ENCODE measurements at regions not wholly inside any gene's neighbourhood (a gene's known extent, or its start where the extent isn't known, plus 50 kb on each side); places are given as distances from the start of the nearest gene placed in this dataset.

GRCh38 chr4:26175006-26175786 lies 145.6 kb upstream of the RBPJ start:
- DNase-seq (ENCODE audit: low read depth), result no peak

DNA sequence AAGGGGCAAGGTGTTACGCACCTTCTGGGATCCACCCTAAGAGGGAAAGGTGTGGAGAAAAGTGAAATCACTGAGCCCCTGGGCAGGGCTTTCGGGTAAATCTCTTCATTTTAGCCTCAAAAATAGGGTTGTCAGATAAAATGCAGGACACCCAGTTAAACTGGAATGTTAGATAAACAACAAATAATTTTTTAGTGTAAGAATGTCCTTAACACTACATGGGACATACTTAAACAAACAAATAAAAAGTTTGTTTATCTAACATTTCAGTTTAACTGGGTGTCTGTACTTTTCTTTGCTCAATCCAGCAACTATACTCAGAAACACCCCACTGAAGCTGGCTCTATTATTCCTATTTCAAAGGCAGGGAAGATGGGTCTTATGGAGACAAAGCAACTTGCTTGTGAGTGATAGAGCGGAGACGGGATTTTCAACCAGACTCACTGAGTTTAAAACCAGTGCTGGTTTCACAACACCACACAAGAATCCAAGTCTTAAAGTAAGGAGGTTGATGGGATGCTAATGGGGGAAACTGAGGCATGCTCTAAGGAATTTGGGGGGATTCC lies 144.8 kb upstream of the RBPJ start:
- DNase-seq (ENCODE audit: low read depth), result no peak

DNA sequence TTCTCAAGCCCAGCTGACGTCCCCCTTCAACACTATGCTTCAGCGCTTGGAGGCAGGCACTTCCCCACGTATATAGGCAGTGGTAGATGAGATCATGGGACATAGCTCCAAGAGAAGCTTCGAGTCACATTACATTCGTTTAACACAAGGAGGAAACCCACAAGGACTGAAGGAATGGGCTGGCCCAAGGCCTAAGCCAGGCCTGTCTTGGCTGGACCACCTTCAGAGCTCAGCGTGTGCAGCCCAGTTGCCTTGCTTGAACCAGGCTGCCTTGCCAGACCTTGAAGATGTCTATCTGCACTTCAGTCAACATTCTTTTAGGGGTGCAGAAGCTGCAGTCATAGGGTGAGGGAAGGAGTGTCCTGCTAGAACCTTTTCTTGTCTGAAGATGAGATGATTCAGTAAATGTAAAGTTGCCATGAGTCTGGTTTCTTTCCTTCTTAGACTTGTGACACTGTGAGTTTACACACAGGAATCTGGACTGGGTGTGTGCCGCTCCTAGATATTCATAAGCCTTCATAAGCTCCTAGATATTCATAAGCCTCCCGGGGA lies 144.1 kb upstream of the RBPJ start:
- DNase-seq (ENCODE audit: low read depth), result no peak

GRCh38 chr4:26178854-26179253 lies 142.0 kb upstream of the RBPJ start:
- DNase-seq (ENCODE audit: low read depth), result no peak

DNA sequence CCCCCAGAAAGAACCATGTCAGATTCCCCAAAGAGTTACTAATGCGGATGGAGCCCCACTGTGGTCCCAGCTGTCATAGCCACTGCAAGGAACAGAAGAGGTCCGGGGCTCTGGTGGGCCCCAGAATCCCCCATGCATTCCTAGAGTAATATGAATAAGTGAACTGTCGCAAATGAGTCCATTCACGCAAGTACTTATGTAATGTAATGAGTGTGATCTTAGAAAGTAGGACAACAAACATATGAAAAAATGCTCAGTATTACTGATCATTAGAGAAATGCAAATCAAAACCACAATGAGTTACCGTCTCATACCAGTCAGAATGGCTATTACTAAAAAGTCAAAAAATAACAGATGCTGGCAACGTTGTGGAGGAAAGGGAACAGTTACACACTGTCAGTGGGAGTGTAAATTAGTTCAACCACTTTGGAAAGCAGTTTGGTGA lies 141.5 kb upstream of the RBPJ start:
- no peak for DNase-seq (ENCODE audit: low read depth)

- DNase-seq (ENCODE audit: low read depth), result no peak
Measured at GRCh38 chr4:26181616-26182015, 139.2 kb upstream of the RBPJ start.

- DNase-seq (ENCODE audit: low read depth), result no peak
Measured at GRCh38 chr4:26183017-26183416, 137.8 kb upstream of the RBPJ start.

GRCh38 chr4:26185436-26185835 lies 135.4 kb upstream of the RBPJ start:
- DNase-seq (ENCODE audit: low read depth), result no peak

GRCh38 chr4:26191353-26191752 lies 129.5 kb upstream of the RBPJ start:
- DNase-seq (ENCODE audit: low read depth), result peak; percentile 25

DNA sequence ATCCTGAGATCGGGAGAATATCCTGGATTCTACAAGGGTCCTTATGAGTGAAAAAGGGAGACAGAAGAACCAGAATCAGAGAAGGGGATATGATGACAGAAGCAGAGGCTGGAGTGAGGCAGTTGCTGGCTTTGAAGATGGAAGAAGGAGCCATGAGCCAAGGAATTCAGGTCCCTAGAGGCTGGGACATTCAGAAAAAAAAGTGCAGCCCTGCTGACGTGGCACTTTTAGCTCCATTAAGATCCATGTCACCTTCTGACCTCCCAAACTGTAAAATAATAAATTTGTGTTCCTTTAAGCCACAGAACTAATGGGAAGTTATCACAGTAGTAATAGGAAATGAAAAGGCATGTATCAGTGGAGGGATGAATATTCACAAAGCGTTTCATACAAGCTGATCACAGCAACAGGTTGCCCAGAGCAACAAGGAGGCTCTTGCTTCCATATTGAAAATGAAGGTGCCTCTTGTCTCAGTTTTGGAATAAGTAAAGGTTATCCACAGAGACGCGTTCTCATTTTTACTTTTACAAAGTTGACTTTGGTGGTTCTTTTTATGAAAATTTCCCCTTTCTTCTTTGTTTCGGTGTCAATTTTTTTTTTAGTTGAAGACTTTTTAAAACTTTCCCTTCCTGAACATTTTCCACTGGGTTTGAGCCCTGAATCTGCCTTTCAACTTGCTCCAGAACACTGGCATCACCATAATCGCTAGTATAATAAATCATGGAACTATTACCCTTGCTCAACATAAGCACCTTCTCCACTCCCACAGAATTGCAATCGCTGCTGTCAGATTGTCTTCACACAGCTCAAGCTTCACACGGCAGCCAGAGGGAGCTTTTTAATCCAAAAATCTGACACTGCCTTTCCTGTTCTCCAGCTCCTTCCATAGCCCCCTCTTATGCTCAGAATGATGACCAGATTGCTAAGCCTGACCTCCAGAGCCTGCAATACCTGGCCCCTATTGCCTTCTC lies 127.6 kb upstream of the RBPJ start:
- DNase-seq (ENCODE audit: low read depth), result no peak

GRCh38 chr4:26194764-26195163 lies 126.0 kb upstream of the RBPJ start:
- DNase-seq (ENCODE audit: low read depth), result no peak

GRCh38 chr4:26196567-26196966 lies 124.2 kb upstream of the RBPJ start:
- DNase-seq (ENCODE audit: low read depth), result peak; percentile 26

DNA sequence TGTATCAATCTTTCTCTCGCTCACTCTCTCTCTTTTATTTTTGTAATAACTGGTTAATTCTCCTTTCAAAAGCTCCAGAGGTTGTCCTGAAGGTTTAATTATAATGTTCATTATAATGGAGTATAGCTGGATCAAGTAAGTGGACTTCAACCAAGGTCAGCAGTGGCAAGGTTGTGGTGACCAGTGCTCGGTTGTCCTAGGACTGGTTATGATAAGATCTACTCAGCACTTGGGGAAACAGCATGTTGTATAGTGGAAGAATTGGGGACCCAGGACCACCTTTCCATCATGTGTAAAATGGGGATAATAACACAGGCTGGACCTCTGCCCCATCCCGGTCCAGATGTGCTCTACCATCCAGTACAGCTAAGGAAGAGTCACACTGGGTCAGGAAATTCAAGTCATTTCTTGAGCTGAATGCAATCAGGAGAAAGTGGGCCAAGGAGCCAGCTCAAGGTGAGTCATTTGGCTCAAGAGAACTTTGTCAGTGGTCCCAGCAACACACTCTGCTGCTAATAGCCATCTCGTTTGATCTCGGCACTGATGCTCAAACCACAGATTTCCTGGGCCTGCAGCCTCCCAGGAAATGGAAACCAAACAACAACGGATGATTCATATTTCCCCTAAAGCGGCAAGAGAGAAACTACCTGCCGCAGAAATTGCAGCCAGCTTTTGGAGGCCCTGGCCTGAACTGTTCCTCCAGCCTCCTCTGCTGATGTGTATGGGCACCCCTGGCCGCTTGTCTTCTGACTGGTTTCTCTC lies 123.6 kb upstream of the RBPJ start:
- DNase-seq (ENCODE audit: low read depth), result peak; percentile 99

- DNase-seq (ENCODE audit: low read depth), result peak; percentile 75
Measured at GRCh38 chr4:26198931-26199330, 121.9 kb upstream of the RBPJ start.

GRCh38 chr4:26199596-26199995 lies 121.2 kb upstream of the RBPJ start:
- no peak for DNase-seq (ENCODE audit: low read depth)

- peak; percentile 86 for DNase-seq (ENCODE audit: low read depth)
Measured at GRCh38 chr4:26201120-26201519, 119.7 kb upstream of the RBPJ start.

- no peak for DNase-seq (ENCODE audit: low read depth)
Measured at GRCh38 chr4:26204249-26204825, 116.5 kb upstream of the RBPJ start.

DNA sequence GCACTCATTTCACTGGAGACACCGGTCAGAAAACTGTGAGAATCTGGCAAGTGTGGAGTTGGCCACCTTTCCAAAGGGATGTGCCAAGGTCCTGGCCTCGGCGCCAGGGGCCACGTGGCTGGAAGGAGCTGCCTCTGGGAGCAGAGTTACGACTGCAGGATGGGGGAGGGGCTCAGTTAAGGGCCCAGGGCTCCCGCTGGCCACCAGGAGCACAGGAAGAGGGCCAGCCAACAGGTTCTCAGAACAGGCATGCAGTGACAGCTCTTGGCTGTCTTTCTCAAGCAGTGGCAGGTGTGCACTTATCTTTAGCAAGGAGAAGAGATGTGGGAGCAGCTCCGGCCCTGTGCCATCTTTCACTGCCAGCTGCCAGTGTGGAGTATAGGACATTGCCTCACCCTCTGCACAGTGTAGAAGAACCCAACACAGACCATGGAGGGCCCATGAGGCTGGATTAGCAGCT lies 115.9 kb upstream of the RBPJ start:
- peak; percentile 32 for DNase-seq (ENCODE audit: low read depth)

DNA sequence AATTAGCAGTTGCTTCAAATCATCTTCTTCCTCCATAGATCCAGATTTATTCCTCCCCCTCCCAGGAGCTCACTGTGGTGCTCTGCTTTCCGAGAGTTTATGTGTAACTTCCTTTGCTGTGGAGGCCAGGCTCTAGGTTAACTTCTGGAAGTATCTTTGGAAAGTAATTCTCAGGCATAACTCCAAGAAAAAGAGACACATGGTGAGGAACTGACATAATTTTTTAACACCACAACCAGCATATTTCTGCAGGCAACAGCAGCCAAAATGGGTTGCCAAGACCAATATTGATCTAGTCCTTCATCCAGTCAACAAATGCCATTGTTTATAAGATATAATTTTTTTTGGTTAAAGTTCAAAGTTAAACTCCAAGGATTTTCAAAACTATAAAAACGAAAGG lies 114.5 kb upstream of the RBPJ start:
- DNase-seq (ENCODE audit: low read depth), result peak; percentile 63

DNA sequence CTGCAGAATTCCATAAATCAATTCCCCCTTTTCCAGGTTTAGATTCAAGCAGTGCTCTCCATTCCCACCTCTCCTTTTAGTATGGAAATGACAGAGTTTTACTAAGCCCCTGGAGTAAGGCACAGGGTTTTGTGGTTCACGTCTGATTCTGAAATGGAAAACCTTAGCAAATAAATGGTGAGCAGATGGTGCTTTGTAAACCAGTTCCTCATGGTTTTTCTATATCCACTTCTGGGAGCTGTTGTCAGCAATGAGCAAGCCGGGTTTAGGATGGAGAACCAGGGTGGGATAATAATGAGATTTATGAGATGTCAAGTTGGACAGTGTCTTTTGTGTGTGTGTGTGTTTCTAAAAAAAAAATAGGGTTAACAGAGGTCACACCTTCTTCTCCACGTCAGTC lies 113.8 kb upstream of the RBPJ start:
- no peak for DNase-seq (ENCODE audit: low read depth)

DNA sequence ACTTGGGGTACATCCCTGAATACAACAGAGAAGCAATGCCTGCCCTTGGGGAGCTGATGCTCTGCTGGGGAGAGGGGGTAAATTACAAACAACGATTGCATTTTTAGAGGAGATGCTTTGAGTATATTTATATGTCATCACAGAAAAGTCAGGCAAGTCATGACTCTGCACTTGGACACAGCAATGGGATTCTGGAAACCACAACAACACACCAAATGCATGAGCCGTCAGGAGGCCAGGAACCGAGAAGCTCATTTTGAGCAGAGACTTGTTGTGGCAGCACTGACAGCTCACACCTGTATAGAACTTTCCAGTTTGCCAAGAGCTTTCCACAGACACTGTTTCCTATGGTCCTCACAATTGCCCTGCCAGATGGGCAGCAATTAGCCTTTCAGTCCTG lies 113.2 kb upstream of the RBPJ start:
- DNase-seq (ENCODE audit: low read depth), result no peak
